ENCODE measurements at regions not wholly inside any gene's neighbourhood (a gene's known extent, or its start where the extent isn't known, plus 50 kb on each side); places are given as distances from the start of the nearest gene placed in this dataset.
"Not testable (repeated sequence)": the region's sequence is repeated elsewhere in the genome, so short reads cannot be mapped to it uniquely, and the experiment has no call there.

DNA sequence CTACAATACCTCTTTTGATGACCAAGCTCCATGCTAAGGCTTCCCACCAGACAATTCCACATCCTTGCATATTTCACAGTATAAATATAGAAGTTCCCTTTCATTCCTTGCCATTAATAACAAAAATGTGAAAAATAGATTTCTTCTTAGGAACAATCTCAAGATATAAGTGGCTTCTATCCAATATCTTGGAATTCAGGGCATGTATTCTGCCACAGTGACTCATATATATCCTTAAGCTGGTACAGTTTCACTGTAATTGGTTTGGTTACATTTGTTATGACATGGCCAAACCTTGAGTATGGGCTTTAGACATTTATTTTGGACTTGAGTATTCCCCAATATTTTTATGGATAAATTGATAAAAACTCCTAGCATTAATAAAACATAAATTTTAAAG is 181.7 kb upstream of the DDX53 start:
- FAIRE-seq = no peak

DNA sequence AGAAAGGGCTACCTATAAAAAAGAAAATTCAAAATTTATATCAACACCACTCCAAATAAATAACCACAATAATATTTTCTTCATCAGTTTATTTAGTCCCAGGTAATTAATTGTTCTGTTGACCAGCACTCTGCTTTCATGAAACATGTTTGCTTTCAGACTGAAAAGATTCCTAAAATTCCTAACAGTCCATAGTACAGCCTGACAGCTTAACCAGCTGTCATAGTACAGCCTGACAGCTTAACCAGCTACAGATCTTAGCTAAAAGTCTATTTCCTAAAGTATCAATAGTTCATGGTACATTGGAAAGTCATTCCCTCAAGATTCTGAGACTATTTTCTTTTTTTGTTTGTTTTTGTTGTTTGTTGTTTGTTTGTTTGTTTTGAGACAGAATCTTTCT is 144.1 kb upstream of the DDX53 start:
- FAIRE-seq = no peak

DNA sequence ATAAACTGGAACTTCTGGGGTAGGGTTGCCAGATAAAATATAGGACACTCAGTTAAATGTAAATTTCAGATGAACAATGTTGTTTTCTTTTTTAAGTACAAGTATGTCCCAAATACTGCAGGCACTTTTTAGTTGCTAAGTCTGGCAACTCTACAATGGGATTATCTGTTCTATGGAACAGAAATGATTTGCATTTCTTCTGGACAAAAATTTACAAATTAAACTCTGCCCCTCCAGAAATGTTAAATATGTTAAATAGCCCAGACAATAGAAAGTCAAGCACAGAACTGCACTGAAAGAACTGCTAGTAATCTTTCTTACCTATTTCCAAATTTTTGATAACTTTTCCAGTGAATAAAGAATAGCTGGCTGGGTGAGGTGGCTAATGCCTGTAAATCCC is 140.1 kb upstream of the DDX53 start:
- no peak for FAIRE-seq

DNA sequence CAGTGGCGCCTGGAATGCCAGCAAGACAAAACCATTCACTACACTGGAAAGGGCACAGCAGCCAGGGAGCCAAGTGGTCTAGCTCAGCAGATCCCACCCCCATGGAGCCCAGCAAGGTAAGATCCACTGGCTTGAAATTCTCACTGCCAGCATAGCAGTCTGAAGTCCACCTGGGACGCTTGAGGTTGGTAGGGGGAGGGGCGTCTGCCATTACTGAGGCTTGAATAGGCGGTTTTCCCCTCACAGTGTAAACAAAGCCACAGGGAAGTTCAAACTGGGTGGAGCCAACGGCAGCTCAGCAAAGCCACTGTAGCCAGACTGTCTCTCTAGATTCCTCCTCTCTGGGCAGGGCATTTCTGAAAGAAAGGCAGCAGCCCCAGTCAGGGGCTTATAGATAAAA is 133.0 kb upstream of the DDX53 start:
- not testable (repeated sequence) for FAIRE-seq

DNA sequence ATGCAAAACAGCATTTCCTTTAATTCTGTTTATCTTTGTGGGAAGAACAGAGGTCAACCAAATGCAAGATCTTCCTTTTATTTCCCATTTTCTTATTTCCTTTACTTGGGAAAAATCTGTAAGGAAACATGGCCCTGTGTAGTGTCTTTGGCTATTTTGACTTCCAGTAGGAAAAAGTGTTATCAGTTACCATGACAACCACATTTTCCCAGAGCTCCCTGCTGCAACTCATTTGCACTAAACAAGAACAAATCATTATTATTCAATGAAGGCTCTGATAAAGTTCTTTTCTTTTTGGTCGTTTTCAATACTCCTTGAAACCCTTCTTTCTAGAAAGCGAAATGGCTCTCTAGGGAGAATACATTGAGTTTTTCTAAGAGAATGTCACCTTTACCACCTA is 117.2 kb upstream of the DDX53 start:
- FAIRE-seq = no peak

DNA sequence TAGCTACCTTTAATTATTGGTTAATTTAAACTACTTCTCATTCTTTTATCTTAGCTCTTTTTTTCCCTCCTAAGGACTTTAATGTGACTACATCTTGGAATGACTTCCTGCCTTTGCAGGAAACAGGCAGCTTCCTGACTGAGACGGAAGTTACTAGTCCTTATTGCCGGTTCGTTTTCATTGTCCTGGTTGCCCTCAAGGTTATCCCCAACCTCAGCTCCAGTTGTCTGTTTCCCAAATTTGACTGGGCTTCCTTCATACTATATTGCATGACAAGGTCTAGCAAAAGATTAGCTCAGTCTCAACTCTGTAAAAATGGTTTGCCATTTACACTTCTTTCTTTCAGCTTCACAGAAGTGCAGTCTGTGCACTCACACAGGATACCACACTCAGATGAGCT is 109.9 kb upstream of the DDX53 start:
- no peak for FAIRE-seq

DNA sequence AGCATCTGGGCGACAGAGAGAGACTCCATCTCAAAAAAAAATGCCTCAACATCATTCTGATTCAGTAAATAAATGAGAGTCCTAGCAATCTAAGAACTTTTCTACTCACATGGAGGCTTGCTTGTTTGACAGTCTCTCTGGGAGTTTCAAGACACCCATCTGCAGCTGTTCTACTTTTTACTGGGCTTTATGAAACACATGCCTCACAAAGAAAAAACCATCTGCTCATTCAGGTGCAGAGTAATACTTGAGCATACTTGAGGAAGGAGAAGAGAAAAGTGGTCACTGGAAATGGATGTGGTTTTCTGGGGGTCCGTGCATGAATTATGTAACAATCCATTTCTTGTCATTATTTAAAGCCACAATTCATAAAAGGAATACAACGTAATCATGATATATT is 87.1 kb upstream of the DDX53 start:
- FAIRE-seq = no peak

DNA sequence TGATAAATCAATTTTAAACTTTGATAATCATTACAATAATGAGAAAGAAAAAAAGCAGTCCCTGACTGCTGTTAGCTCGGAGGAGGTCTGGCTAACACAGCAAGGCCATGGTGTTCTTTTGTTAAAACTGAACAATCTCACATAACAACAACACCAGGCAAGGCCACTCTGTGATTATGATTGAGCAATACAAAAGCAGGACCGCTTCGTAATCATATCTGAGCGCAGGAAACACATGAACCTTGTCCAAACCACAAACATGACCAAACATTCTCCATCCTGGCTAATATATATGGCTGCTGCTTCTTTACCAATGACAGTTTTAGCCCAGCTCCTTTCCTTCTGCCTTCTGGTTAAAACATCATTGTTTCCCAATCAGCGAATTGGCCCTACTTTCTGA is 76.8 kb upstream of the DDX53 start:
- no peak for FAIRE-seq

DNA sequence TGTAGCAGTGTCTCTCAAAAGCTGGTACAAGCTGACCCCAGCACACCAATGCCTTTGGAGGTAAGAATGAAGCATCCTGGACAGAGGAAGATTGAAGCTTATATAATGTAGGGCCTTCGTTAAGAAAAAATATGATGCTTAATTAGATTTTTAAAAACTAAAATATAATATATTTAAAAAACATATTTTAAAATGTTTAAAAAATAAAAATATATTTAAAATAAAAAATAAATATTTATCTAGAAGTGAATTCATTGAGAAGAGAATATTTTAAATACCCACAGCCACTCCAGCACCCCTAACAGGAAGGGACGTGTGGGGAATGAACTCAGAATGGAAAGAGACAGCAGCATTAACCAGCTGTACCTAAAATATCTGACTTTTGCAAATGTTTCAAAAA is 65.1 kb upstream of the DDX53 start:
- FAIRE-seq = no peak

DNA sequence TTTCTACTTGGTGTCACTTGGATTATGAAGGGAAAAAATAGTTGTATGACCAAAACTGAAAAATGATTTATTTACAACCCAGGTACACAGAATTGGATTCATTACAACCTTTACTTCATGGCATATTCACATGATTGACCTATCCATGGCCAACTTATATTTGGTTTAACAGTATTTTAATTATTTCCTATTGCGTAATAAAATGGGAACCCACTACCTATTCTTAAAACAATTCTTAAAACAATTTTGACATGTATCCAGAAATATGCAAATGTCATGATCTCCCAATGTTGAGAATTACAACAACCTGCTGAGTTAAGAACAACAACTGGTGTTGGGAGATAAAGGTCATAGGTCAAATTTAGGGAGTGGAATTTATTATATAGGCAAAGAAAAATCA is 54.8 kb upstream of the DDX53 start:
- FAIRE-seq = no peak

Data from TTC549 (cell line).